KMS-11 (cell line): ENCODE measurements at regions not wholly inside any gene's neighbourhood (a gene's known extent, or its start where the extent isn't known, plus 50 kb on each side); places are given as distances from the start of the nearest gene placed in this dataset.

Experiments
- H2AFZ ChIP-seq: fragments of 200-600 bp; sonication (generic); 2 replicates; pipeline ENCODE4 v1.6.1; 2016; ENCODE audit warnings: antibody characterized with exemption, mixed run types, low read depth
- H3K27ac ChIP-seq: fragments of 200-600 bp; sonication (generic); 2 replicates; pipeline ENCODE4 v1.6.1; 2016; ENCODE audit warnings: mild to moderate bottlenecking, mixed run types
- H3K27me3 ChIP-seq: fragments of 200-600 bp; sonication (generic); 2 replicates; pipeline ENCODE4 v1.6.1; 2017; ENCODE audit warnings: mild to moderate bottlenecking, low read depth, mixed run types, moderate library complexity; ENCODE audit not compliant: insufficient read depth
- H3K36me3 ChIP-seq: fragments of 200-600 bp; sonication (generic); 2 replicates; pipeline ENCODE4 v1.6.1; 2017; ENCODE audit warnings: mild to moderate bottlenecking, mixed run types; ENCODE audit not compliant: insufficient read depth
- H3K4me1 ChIP-seq: fragments of 200-600 bp; sonication (generic); 2 replicates; pipeline ENCODE4 v1.6.1; 2016; ENCODE audit warnings: mild to moderate bottlenecking, low read depth, mixed run types; ENCODE audit not compliant: poor library complexity, severe bottlenecking
- H3K4me2 ChIP-seq: fragments of 200-600 bp; sonication (generic); 2 replicates; pipeline ENCODE4 v1.7.0; 2016; ENCODE audit warnings: mild to moderate bottlenecking, mixed run types
- H3K4me3 ChIP-seq: fragments of 200-600 bp; sonication (generic); IDR thresholded peaks from 2 replicates; pipeline ENCODE4 v1.6.1; 2017; ENCODE audit warnings: low read depth, low read length, mixed read lengths; ENCODE audit not compliant: insufficient read depth
- H3K79me2 ChIP-seq: fragments of 200-600 bp; sonication (generic); 2 replicates; pipeline ENCODE4 v1.6.1; 2016; ENCODE audit warnings: low read depth, mixed run types; ENCODE audit not compliant: insufficient read depth
- H3K9ac ChIP-seq: fragments of 200-600 bp; sonication (generic); 2 replicates; pipeline ENCODE4 v1.6.1; 2016; ENCODE audit warnings: mild to moderate bottlenecking, mixed run types
- H4K20me1 ChIP-seq: fragments of 200-600 bp; sonication (generic); 2 replicates; pipeline ENCODE4 v1.6.1; 2016; ENCODE audit warnings: mild to moderate bottlenecking, mixed run types; ENCODE audit not compliant: insufficient read depth
- TF ChIP-seq, protein P1 (sequence below): fragments of 200-600 bp; sonication (generic); conservative IDR thresholded peaks from 2 replicates; pipeline ENCODE4 v1.6.1; 2017; ENCODE audit warnings: low read depth, mild to moderate bottlenecking, antibody characterized with exemption, low read length, moderate library complexity, mixed read lengths

- no peaks in the 10 kb centered on the region for H3K27me3 ChIP-seq
- H3K36me3 ChIP-seq = no peaks in the 10 kb centered on the region
- no peaks in the 10 kb centered on the region for H3K4me1 ChIP-seq
- H3K27ac ChIP-seq = no peak overlapping the region
- no peak overlapping the region for H3K4me3 ChIP-seq
- TF ChIP-seq, protein P1, sequence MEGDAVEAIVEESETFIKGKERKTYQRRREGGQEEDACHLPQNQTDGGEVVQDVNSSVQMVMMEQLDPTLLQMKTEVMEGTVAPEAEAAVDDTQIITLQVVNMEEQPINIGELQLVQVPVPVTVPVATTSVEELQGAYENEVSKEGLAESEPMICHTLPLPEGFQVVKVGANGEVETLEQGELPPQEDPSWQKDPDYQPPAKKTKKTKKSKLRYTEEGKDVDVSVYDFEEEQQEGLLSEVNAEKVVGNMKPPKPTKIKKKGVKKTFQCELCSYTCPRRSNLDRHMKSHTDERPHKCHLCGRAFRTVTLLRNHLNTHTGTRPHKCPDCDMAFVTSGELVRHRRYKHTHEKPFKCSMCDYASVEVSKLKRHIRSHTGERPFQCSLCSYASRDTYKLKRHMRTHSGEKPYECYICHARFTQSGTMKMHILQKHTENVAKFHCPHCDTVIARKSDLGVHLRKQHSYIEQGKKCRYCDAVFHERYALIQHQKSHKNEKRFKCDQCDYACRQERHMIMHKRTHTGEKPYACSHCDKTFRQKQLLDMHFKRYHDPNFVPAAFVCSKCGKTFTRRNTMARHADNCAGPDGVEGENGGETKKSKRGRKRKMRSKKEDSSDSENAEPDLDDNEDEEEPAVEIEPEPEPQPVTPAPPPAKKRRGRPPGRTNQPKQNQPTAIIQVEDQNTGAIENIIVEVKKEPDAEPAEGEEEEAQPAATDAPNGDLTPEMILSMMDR = no peak
- H4K20me1 ChIP-seq = no peaks in the 10 kb centered on the region
- no peak overlapping the region for H3K4me2 ChIP-seq
- H3K79me2 ChIP-seq = no peaks in the 10 kb centered on the region
- no peak overlapping the region for H2AFZ ChIP-seq
- H3K9ac ChIP-seq = no peak overlapping the region
Measured at GRCh38 chr11:103530257-103530656, 421.0 kb downstream of the DYNC2H1 start.

- no peak overlapping the region for H3K4me2 ChIP-seq
Measured at GRCh38 chr11:103532133-103532788, 423.0 kb downstream of the DYNC2H1 start.

DNA sequence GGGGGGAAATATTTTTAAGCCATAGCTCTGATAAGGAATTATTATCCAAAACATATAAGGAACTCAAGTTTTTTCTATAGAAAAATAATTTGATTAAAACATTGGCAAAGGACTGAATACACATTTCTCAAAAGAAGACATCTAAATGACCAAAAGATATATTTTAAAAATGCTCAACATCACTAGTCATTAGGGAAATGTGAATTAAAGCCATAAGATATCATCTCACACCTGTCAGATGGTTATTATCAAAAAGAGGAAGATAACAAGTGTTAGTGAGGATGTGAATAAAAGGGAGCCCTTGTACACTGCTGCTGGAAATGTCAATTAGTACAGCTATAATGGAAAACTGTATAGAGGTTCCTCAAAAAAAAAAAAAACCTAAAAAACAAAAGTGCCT lies 425.0 kb downstream of the DYNC2H1 start:
- Histone ChIP-seq H3K27me3 (no peaks in the 10 kb centered on the region), H3K79me2 (no peaks in the 10 kb centered on the region), H3K4me1 (peaks cover 4% of the 10 kb centered on the region), H3K4me3 (no peak overlapping the region), H3K36me3 (no peaks in the 10 kb centered on the region), H3K27ac (no peak overlapping the region), H3K9ac (no peak overlapping the region), H4K20me1 (no peaks in the 10 kb centered on the region), H3K4me2 (no peak overlapping the region), H2AFZ (no peak overlapping the region)
- TF ChIP-seq, protein P1 = no peak

More at GRCh38 chr11:103532133-103532788, 423.0 kb downstream of the DYNC2H1 start:
- Histone ChIP-seq H3K27ac (no peak overlapping the region), H2AFZ (no peak overlapping the region), H3K4me3 (no peak overlapping the region), H4K20me1 (no peaks in the 10 kb centered on the region), H3K79me2 (no peaks in the 10 kb centered on the region), H3K36me3 (no peaks in the 10 kb centered on the region), H3K4me1 (peaks cover 4% of the 10 kb centered on the region), H3K27me3 (no peaks in the 10 kb centered on the region), H3K9ac (no peak overlapping the region)
- TF ChIP-seq, protein P1 = no peak

DNA sequence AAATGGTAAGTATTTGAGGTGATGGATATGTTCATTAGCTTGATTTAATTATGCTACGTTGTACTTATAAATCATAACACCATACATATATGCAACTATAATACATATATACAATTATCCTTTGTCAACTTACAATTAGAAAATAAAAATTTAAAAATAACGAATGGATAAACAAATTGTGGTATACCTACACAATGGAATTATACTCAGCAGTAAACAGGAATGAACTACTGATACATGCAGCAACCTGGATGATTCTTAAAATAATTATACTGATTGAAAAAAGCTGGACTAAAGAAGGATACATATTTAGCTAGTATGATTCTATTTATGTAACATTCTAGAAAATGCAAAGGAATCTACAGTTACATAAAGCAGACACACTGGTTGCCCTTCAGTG lies 425.7 kb downstream of the DYNC2H1 start:
- no peak overlapping the region for H3K9ac ChIP-seq
- no peak overlapping the region for H3K4me2 ChIP-seq
- H2AFZ ChIP-seq = no peak overlapping the region
- peaks cover 4% of the 10 kb centered on the region for H3K4me1 ChIP-seq
- no peaks in the 10 kb centered on the region for H3K36me3 ChIP-seq
- no peaks in the 10 kb centered on the region for H4K20me1 ChIP-seq
- TF ChIP-seq, protein P1 = no peak
- no peaks in the 10 kb centered on the region for H3K79me2 ChIP-seq
- H3K4me3 ChIP-seq = no peak overlapping the region
- no peaks in the 10 kb centered on the region for H3K27me3 ChIP-seq
- H3K27ac ChIP-seq = no peak overlapping the region
